ENCODE measurements at regions not wholly inside any gene's neighbourhood (a gene's known extent, or its start where the extent isn't known, plus 50 kb on each side); places are given as distances from the start of the nearest gene placed in this dataset.
A peak's percentile ranks its signal among the peaks of the same experiment; 100 is the strongest.
"Not testable (repeated sequence)": the region's sequence is repeated elsewhere in the genome, so short reads cannot be mapped to it uniquely, and the experiment has no call there.

- peak overlapping the region; percentile 83 for H3K27ac Mint-ChIP-seq
- peaks cover 40% of the 10 kb centered on the region for H3K4me1 Mint-ChIP-seq
- H3K4me3 Mint-ChIP-seq, result peak overlapping the region; percentile 26
- CTCF ChIA-PET, result interaction anchor here (0.9 kb wide), 1 partner anchor 197 kb away, joined by 3 read pairs; no protein-coding TSS in a partner anchor
- POLR2A ChIA-PET, result no interaction called here
- DNase-seq (ENCODE audit: low spot score), result no peak
- TF ChIP-seq FOXP1 (CRISPR knock-in tag; IDR thresholded peaks at IDR 0.05; ENCODE audit: borderline replicate concordance), result no peak
- TF ChIP-seq FOXP4 (CRISPR knock-in tag; IDR thresholded peaks at IDR 0.05), result no peak
- no peak for TF ChIP-seq ZNF121 (CRISPR knock-in tag; IDR thresholded peaks at IDR 0.05)
- TF ChIP-seq, protein P1, sequence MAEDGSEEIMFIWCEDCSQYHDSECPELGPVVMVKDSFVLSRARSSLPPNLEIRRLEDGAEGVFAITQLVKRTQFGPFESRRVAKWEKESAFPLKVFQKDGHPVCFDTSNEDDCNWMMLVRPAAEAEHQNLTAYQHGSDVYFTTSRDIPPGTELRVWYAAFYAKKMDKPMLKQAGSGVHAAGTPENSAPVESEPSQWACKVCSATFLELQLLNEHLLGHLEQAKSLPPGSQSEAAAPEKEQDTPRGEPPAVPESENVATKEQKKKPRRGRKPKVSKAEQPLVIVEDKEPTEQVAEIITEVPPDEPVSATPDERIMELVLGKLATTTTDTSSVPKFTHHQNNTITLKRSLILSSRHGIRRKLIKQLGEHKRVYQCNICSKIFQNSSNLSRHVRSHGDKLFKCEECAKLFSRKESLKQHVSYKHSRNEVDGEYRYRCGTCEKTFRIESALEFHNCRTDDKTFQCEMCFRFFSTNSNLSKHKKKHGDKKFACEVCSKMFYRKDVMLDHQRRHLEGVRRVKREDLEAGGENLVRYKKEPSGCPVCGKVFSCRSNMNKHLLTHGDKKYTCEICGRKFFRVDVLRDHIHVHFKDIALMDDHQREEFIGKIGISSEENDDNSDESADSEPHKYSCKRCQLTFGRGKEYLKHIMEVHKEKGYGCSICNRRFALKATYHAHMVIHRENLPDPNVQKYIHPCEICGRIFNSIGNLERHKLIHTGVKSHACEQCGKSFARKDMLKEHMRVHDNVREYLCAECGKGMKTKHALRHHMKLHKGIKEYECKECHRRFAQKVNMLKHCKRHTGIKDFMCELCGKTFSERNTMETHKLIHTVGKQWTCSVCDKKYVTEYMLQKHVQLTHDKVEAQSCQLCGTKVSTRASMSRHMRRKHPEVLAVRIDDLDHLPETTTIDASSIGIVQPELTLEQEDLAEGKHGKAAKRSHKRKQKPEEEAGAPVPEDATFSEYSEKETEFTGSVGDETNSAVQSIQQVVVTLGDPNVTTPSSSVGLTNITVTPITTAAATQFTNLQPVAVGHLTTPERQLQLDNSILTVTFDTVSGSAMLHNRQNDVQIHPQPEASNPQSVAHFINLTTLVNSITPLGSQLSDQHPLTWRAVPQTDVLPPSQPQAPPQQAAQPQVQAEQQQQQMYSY (CRISPR knock-in tag; IDR thresholded peaks at IDR 0.05), result peak; percentile 71
- TF ChIP-seq, protein P2, sequence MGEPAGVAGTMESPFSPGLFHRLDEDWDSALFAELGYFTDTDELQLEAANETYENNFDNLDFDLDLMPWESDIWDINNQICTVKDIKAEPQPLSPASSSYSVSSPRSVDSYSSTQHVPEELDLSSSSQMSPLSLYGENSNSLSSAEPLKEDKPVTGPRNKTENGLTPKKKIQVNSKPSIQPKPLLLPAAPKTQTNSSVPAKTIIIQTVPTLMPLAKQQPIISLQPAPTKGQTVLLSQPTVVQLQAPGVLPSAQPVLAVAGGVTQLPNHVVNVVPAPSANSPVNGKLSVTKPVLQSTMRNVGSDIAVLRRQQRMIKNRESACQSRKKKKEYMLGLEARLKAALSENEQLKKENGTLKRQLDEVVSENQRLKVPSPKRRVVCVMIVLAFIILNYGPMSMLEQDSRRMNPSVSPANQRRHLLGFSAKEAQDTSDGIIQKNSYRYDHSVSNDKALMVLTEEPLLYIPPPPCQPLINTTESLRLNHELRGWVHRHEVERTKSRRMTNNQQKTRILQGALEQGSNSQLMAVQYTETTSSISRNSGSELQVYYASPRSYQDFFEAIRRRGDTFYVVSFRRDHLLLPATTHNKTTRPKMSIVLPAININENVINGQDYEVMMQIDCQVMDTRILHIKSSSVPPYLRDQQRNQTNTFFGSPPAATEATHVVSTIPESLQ (CRISPR knock-in tag; IDR thresholded peaks at IDR 0.05), result no peak
- H3K27me3 Mint-ChIP-seq (ENCODE audit: low read depth), result no peaks in the 10 kb centered on the region
- peaks cover 8% of the 10 kb centered on the region; the same call in 1 of the 2 replicates for H3K36me3 Mint-ChIP-seq
- ATAC-seq, result peak; percentile 96
- H3K9me3 Mint-ChIP-seq, result peaks cover 13% of the 10 kb centered on the region
Observed at GRCh38 chr5:164148292-164148691, 642.9 kb downstream of the MAT2B start.

GRCh38 chr5:164152539-164152938 is 647.1 kb downstream of the MAT2B start:
- POLR2A ChIA-PET; CTCF ChIA-PET; H3K4me3 Mint-ChIP-seq; H3K27me3 Mint-ChIP-seq (ENCODE audit: low read depth); DNase-seq (ENCODE audit: low spot score); ATAC-seq; H3K27ac Mint-ChIP-seq: not testable (repeated sequence)
- Mint-ChIP-seq H3K36me3 (peaks cover 11% of the 10 kb centered on the region; the same call in 1 of the 2 replicates), H3K9me3 (peaks cover 28% of the 10 kb centered on the region), H3K4me1 (peaks cover 16% of the 10 kb centered on the region)

- DNase-seq (ENCODE audit: low spot score) (no peak), ATAC-seq (no peak)
- Mint-ChIP-seq H3K27me3 (ENCODE audit: low read depth) (no peaks in the 10 kb centered on the region), H3K36me3 (peaks cover 11% of the 10 kb centered on the region; the same call in 1 of the 2 replicates), H3K4me3 (no peak overlapping the region), H3K4me1 (peaks cover 8% of the 10 kb centered on the region), H3K27ac (no peak overlapping the region), H3K9me3 (peaks cover 29% of the 10 kb centered on the region)
- ChIA-PET CTCF (no interaction called here), POLR2A (no interaction called here)
- TF ChIP-seq PRRX2 (CRISPR knock-in tag; IDR thresholded peaks at IDR 0.05), result no peak
- no peak for TF ChIP-seq STAT6 (CRISPR knock-in tag; conservative IDR thresholded peaks at IDR 0.05; ENCODE audit: low read depth)
- TF ChIP-seq SOX15 (CRISPR knock-in tag; IDR thresholded peaks at IDR 0.05), result no peak
- TF ChIP-seq, protein P3, sequence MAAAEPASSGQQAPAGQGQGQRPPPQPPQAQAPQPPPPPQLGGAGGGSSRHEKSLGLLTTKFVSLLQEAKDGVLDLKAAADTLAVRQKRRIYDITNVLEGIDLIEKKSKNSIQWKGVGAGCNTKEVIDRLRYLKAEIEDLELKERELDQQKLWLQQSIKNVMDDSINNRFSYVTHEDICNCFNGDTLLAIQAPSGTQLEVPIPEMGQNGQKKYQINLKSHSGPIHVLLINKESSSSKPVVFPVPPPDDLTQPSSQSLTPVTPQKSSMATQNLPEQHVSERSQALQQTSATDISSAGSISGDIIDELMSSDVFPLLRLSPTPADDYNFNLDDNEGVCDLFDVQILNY (CRISPR knock-in tag; IDR thresholded peaks at IDR 0.05), result no peak
- TF ChIP-seq ZNF512 (CRISPR knock-in tag; IDR thresholded peaks at IDR 0.05; ENCODE audit: borderline replicate concordance), result no peak
- TF ChIP-seq USF2 (CRISPR knock-in tag; IDR thresholded peaks at IDR 0.05), result no peak
- TF ChIP-seq IRF2 (CRISPR knock-in tag; IDR thresholded peaks at IDR 0.05; ENCODE audit: borderline replicate concordance, low read depth), result no peak
- no peak for TF ChIP-seq NR3C1 (CRISPR knock-in tag; conservative IDR thresholded peaks at IDR 0.05; ENCODE audit: low read depth)
- no peak for TF ChIP-seq ATF3 (CRISPR knock-in tag; conservative IDR thresholded peaks at IDR 0.05)
- TF ChIP-seq NR1H2 (CRISPR knock-in tag; IDR thresholded peaks at IDR 0.05), result no peak
- TF ChIP-seq FOXK1 (CRISPR knock-in tag; IDR thresholded peaks at IDR 0.05), result no peak
Observed at GRCh38 chr5:164153469-164154172, 648.2 kb downstream of the MAT2B start.
